ENCODE measurements at regions not wholly inside any gene's neighbourhood (a gene's known extent, or its start where the extent isn't known, plus 50 kb on each side); places are given as distances from the start of the nearest gene placed in this dataset.

DNA sequence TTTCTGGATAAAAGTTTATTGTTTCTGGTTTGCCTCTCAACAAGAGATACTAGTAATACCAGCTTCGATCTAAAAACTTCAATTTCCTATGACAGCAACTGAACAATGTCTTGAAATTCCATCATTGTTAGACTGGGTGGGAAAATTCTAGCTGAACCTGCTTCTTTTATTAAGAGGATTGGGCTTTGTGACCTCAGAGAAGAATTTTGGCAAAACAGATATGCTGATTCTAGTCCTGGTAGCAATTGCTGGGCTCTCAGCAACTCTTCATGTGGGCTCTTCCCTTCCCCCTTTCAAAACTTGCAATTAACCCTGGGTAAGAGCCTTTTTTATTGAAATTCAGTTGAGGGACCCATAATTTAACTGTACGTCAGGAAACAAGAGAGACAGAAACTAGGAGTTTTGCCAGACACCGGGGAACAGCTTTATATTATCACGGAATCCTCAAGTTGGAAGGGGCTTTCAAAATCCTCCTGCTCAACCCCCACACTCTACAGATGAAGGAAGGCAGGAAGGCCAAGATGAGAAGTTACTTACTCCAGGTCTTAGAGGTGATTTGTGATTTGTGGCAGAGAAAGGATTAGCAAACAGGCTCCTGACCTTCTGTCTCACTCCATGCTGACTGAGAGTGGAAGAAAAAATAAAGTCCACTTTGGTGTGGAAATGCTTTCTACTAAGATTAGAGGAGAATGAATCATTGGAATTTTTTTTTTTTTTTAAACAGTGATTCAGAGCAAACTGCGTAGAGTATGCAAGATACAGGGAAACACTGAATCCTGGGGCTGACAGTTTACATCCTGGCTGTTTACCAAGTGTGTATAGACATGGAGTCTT, 239.0 kb upstream of the ATP2B1 start:
- Histone ChIP-seq H3K27me3 (ENCODE audit: control insufficient read depth, insufficient read depth, low read length) (no peaks in the 10 kb centered on the region), H3K4me2 (ENCODE audit: extremely low read depth, insufficient read depth, low read length) (peak overlapping the region; percentile 54), H3K27ac (ENCODE audit: insufficient read depth, low read length) (peak overlapping the region; percentile 69), H3K4me1 (ENCODE audit: control insufficient read depth, extremely low read depth, insufficient read depth, low read length) (peaks cover 14% of the 10 kb centered on the region), H2AFZ (ENCODE audit: low read length) (peak overlapping the region; percentile 60), H3K79me2 (ENCODE audit: control insufficient read depth, insufficient read depth, low read length) (no peaks in the 10 kb centered on the region), H3K4me3 (replicated peaks in 1 of 4; ENCODE audit: control extremely low read depth in 1 of 4, insufficient read depth in 1 of 4, low read depth in 3 of 4, low read length in 4 of 4) (peak overlapping the region in 2 of 4 experiments; percentile 29 to 32), H4K20me1 (ENCODE audit: control insufficient read depth, extremely low read depth, insufficient read depth, low read length) (no peaks in the 10 kb centered on the region), H3K9ac (ENCODE audit: insufficient read depth, low read length) (no peak overlapping the region), H3K36me3 (ENCODE audit: control insufficient read depth, insufficient read depth, low read length) (no peaks in the 10 kb centered on the region), H3K9me3 (ENCODE audit: control insufficient read depth, insufficient read depth, low read depth, low read length) (no peaks in the 10 kb centered on the region)
- DNase-seq (ENCODE audit: low read depth in 2 of 2), result peak; percentile 91 to 96
- TF ChIP-seq, protein P1, sequence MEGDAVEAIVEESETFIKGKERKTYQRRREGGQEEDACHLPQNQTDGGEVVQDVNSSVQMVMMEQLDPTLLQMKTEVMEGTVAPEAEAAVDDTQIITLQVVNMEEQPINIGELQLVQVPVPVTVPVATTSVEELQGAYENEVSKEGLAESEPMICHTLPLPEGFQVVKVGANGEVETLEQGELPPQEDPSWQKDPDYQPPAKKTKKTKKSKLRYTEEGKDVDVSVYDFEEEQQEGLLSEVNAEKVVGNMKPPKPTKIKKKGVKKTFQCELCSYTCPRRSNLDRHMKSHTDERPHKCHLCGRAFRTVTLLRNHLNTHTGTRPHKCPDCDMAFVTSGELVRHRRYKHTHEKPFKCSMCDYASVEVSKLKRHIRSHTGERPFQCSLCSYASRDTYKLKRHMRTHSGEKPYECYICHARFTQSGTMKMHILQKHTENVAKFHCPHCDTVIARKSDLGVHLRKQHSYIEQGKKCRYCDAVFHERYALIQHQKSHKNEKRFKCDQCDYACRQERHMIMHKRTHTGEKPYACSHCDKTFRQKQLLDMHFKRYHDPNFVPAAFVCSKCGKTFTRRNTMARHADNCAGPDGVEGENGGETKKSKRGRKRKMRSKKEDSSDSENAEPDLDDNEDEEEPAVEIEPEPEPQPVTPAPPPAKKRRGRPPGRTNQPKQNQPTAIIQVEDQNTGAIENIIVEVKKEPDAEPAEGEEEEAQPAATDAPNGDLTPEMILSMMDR (conservative IDR thresholded peaks at IDR 0.05 in 1 of 2, IDR thresholded peaks at IDR 0.05 in 1 of 2; ENCODE audit: low read depth in 1 of 2, low read length in 2 of 2), result no peak
- TF ChIP-seq EZH2 (IDR thresholded peaks at IDR 0.05; ENCODE audit: low read length, missing control alignments), result no peak

GRCh38 chr12:89946518-89947135, 238.0 kb upstream of the ATP2B1 start:
- TF ChIP-seq, protein P1 (conservative IDR thresholded peaks at IDR 0.05 in 1 of 2, IDR thresholded peaks at IDR 0.05 in 1 of 2; ENCODE audit: low read depth in 1 of 2, low read length in 2 of 2), result no peak
- no peak for TF ChIP-seq EZH2 (IDR thresholded peaks at IDR 0.05; ENCODE audit: low read length, missing control alignments)
- H3K79me2 ChIP-seq (ENCODE audit: control insufficient read depth, insufficient read depth, low read length), result no peaks in the 10 kb centered on the region
- H3K9ac ChIP-seq (ENCODE audit: insufficient read depth, low read length), result no peak overlapping the region
- H3K4me3 ChIP-seq (replicated peaks in 1 of 4; ENCODE audit: control extremely low read depth in 1 of 4, insufficient read depth in 1 of 4, low read depth in 3 of 4, low read length in 4 of 4), result no peak overlapping the region
- peaks cover 14% of the 10 kb centered on the region for H3K4me1 ChIP-seq (ENCODE audit: control insufficient read depth, extremely low read depth, insufficient read depth, low read length)
- no peaks in the 10 kb centered on the region for H3K27me3 ChIP-seq (ENCODE audit: control insufficient read depth, insufficient read depth, low read length)
- no peaks in the 10 kb centered on the region for H4K20me1 ChIP-seq (ENCODE audit: control insufficient read depth, extremely low read depth, insufficient read depth, low read length)
- DNase-seq (ENCODE audit: low read depth in 2 of 2), result peak in 1 of 2 donors; percentile 41
- H3K4me2 ChIP-seq (ENCODE audit: extremely low read depth, insufficient read depth, low read length), result no peak overlapping the region
- no peak overlapping the region for H2AFZ ChIP-seq (ENCODE audit: low read length)
- no peak overlapping the region for H3K27ac ChIP-seq (ENCODE audit: insufficient read depth, low read length)
- H3K9me3 ChIP-seq (ENCODE audit: control insufficient read depth, insufficient read depth, low read depth, low read length), result no peaks in the 10 kb centered on the region
- H3K36me3 ChIP-seq (ENCODE audit: control insufficient read depth, insufficient read depth, low read length), result no peaks in the 10 kb centered on the region

GRCh38 chr12:89945123-89945522, 236.5 kb upstream of the ATP2B1 start:
- TF ChIP-seq EZH2 (IDR thresholded peaks at IDR 0.05; ENCODE audit: low read length, missing control alignments), result no peak
- TF ChIP-seq, protein P1 (conservative IDR thresholded peaks at IDR 0.05 in 1 of 2, IDR thresholded peaks at IDR 0.05 in 1 of 2; ENCODE audit: low read depth in 1 of 2, low read length in 2 of 2), result no peak
- Histone ChIP-seq H3K27ac (ENCODE audit: insufficient read depth, low read length) (no peak overlapping the region), H3K4me2 (ENCODE audit: extremely low read depth, insufficient read depth, low read length) (no peak overlapping the region), H2AFZ (ENCODE audit: low read length) (no peak overlapping the region), H3K9me3 (ENCODE audit: control insufficient read depth, insufficient read depth, low read depth, low read length) (no peaks in the 10 kb centered on the region), H3K27me3 (ENCODE audit: control insufficient read depth, insufficient read depth, low read length) (no peaks in the 10 kb centered on the region), H4K20me1 (ENCODE audit: control insufficient read depth, extremely low read depth, insufficient read depth, low read length) (no peaks in the 10 kb centered on the region), H3K9ac (ENCODE audit: insufficient read depth, low read length) (no peak overlapping the region), H3K4me1 (ENCODE audit: control insufficient read depth, extremely low read depth, insufficient read depth, low read length) (peaks cover 14% of the 10 kb centered on the region), H3K4me3 (replicated peaks in 1 of 4; ENCODE audit: control extremely low read depth in 1 of 4, insufficient read depth in 1 of 4, low read depth in 3 of 4, low read length in 4 of 4) (no peak overlapping the region), H3K36me3 (ENCODE audit: control insufficient read depth, insufficient read depth, low read length) (no peaks in the 10 kb centered on the region), H3K79me2 (ENCODE audit: control insufficient read depth, insufficient read depth, low read length) (no peaks in the 10 kb centered on the region)
- DNase-seq (ENCODE audit: low read depth in 2 of 2), result no peak
